Smooth muscle cell (in vitro differentiated cells): ENCODE measurements at regions not wholly inside any gene's neighbourhood (a gene's known extent, or its start where the extent isn't known, plus 50 kb on each side); places are given as distances from the start of the nearest gene placed in this dataset.

ENCODE experiments used
- DNase-seq: peaks from one replicate; lab custom pipeline; 2025; ENCODE audit not compliant: unreplicated experiment; lab: John Stamatoyannopoulos, UW
- H2AFZ ChIP-seq: fragments of 200-600 bp; sonication (generic); 2 replicates; pipeline ENCODE4 v1.6.0; 2016; ENCODE audit warnings: antibody characterized with exemption, low read depth, mild to moderate bottlenecking
- H3F3A ChIP-seq: fragments of 200-600 bp; sonication (generic); 2 replicates; pipeline ENCODE4 v1.6.0; 2017; ENCODE audit warnings: antibody characterized with exemption, low read depth
- H3K27ac ChIP-seq: fragments of 200-600 bp; sonication (generic); 2 replicates; pipeline ENCODE4 v1.5.1; 2016; ENCODE audit warnings: low read depth, mild to moderate bottlenecking
- H3K27me3 ChIP-seq: fragments of 200-600 bp; sonication (generic); 2 replicates; pipeline ENCODE4 v1.6.1; 2016; ENCODE audit warnings: low read depth, mild to moderate bottlenecking
- H3K36me3 ChIP-seq: fragments of 200-600 bp; sonication (generic); 2 replicates; pipeline ENCODE4 v1.5.1; 2016; ENCODE audit warnings: low read depth
- H3K4me1 ChIP-seq: fragments of 200-600 bp; sonication (generic); 2 replicates; pipeline ENCODE4 v1.5.1; 2016; ENCODE audit warnings: low read depth
- H3K4me2 ChIP-seq: fragments of 200-600 bp; sonication (generic); 2 replicates; pipeline ENCODE4 v1.6.0; 2016; ENCODE audit warnings: mild to moderate bottlenecking
- H3K4me3 ChIP-seq: fragments of 200-600 bp; sonication (generic); 2 replicates; pipeline ENCODE4 v1.5.1; 2016; ENCODE audit warnings: mild to moderate bottlenecking
- H3K79me2 ChIP-seq: fragments of 200-600 bp; sonication (generic); 2 replicates; pipeline ENCODE4 v1.6.0; 2016; ENCODE audit warnings: low read depth, mild to moderate bottlenecking
- H3K9ac ChIP-seq: fragments of 200-600 bp; sonication (generic); 2 replicates; pipeline ENCODE4 v1.6.0; 2016; ENCODE audit warnings: low read depth
- H3K9me3 ChIP-seq: fragments of 200-600 bp; sonication (generic); replicated peaks from 2 replicates; pipeline ENCODE4 v1.5.1; 2016; ENCODE audit warnings: low read depth
- H4K20me1 ChIP-seq: fragments of 200-600 bp; sonication (generic); 2 replicates; pipeline ENCODE4 v1.6.0; 2016; ENCODE audit warnings: low read depth
- WGBS: methylation state at CpG from one replicate; pipeline ENCODE4 v1.1.7; 2016; ENCODE audit warnings: low lambda C conversion rate; 5-methylcytosine and 5-hydroxymethylcytosine counted together
- TF ChIP-seq, protein P1 (sequence below): fragments of 200-600 bp; sonication (generic); IDR thresholded peaks from 2 replicates; pipeline ENCODE4 v1.5.1; 2017; ENCODE audit warnings: borderline replicate concordance, mild to moderate bottlenecking, antibody characterized with exemption; ENCODE audit not compliant: insufficient read depth, poor library complexity, severe bottlenecking

DNA sequence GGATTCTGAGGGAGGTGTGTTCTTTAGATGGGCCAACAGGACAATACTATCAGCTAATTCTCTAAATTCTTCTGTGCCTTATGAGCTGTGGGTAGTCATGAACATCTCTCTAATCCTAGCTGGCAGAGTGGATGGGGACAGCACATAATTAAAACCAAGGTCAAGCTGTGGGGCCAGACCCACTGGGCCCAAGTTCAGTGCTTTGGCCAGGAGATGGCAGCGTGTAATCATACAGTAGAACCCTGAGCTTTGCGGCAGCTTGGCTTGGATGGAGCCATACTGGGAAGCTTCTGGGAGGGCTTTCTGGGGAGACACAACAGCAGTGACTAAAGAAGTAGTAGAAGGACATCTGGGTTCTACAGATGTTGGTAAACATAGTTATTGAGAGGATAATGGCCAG, 140.3 kb upstream of the CXCL13 start:
- H3K4me1 ChIP-seq, result no peaks in the 10 kb centered on the region
- WGBS, result 67% methylated on average over 2 of the region's 2 CpGs
- H3K79me2 ChIP-seq, result no peaks in the 10 kb centered on the region
- H3K4me3 ChIP-seq, result no peak overlapping the region
- TF ChIP-seq, protein P1, sequence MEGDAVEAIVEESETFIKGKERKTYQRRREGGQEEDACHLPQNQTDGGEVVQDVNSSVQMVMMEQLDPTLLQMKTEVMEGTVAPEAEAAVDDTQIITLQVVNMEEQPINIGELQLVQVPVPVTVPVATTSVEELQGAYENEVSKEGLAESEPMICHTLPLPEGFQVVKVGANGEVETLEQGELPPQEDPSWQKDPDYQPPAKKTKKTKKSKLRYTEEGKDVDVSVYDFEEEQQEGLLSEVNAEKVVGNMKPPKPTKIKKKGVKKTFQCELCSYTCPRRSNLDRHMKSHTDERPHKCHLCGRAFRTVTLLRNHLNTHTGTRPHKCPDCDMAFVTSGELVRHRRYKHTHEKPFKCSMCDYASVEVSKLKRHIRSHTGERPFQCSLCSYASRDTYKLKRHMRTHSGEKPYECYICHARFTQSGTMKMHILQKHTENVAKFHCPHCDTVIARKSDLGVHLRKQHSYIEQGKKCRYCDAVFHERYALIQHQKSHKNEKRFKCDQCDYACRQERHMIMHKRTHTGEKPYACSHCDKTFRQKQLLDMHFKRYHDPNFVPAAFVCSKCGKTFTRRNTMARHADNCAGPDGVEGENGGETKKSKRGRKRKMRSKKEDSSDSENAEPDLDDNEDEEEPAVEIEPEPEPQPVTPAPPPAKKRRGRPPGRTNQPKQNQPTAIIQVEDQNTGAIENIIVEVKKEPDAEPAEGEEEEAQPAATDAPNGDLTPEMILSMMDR, result peak; percentile 40
- H3F3A ChIP-seq, result no peaks in the 10 kb centered on the region
- H3K27ac ChIP-seq, result no peak overlapping the region
- H4K20me1 ChIP-seq, result no peaks in the 10 kb centered on the region
- DNase-seq, result no peak
- H3K4me2 ChIP-seq, result no peak overlapping the region
- H3K9me3 ChIP-seq, result no peaks in the 10 kb centered on the region
- H3K9ac ChIP-seq, result no peak overlapping the region
- H3K36me3 ChIP-seq, result no peaks in the 10 kb centered on the region
- H3K27me3 ChIP-seq, result peaks cover 2% of the 10 kb centered on the region
- H2AFZ ChIP-seq, result no peak overlapping the region

DNA sequence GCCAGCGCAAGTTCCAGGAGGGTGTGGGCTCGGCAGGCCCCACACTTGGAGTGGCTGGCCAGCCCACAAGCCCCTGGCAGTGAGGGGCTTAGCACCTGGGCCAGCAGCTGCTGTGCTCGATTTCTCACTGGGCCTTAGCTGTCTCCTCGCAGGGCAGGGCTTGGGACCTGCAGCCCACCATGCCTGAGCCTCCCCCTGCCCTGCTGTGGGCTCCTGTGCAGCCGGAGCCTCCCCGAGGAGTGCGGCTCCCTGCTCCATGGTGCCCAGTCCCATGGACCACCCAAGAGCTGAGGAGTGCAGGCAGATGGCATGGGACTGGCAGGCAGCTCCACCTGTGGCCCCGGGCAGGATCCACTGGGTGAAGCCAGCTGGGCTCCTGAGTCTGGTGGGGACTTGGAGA, 139.2 kb upstream of the CXCL13 start:
- Histone ChIP-seq H3K27me3 (peaks cover under 1% of the 10 kb centered on the region), H3K9ac (no peak overlapping the region), H3K36me3 (no peaks in the 10 kb centered on the region), H4K20me1 (no peaks in the 10 kb centered on the region), H3K9me3 (no peaks in the 10 kb centered on the region), H3K4me3 (no peak overlapping the region), H3K4me1 (no peaks in the 10 kb centered on the region), H3K4me2 (no peak overlapping the region), H3F3A (no peaks in the 10 kb centered on the region), H3K27ac (no peak overlapping the region), H2AFZ (no peak overlapping the region), H3K79me2 (no peaks in the 10 kb centered on the region)
- 89% methylated on average over 8 of the region's 8 CpGs for WGBS
- DNase-seq, result no peak
- TF ChIP-seq, protein P1, result no peak

DNA sequence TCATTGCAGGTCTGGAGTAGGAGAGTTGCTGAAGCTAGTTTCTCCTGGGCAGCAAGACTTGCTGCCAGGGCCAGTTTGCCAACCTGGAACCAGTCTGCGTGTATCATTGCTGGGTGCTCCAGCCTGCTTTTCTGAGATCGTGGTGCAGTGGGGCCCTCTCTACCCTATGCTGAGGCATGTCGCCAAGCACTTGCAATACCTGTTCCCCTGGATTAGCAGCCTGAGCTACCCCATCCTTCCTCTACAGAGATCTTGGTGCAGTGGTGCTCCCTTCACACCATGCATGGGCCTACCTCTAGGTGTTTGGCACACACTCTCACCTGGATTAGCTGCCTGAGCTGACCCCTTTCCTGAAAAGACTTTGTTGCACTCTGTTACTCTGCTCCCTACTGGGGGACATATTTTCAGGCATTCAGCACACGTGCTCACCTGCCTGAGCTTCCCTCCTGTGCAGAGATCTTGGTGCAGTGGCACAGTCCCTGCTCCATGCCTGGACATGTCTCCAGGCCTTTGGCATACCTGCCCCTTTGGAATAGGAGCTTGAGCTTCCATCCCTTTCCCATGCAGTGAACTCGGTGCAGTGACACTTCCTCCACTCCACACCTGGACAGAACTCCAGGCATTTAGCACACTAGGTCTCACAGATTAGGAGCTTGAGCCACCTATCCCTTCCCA, 133.7 kb upstream of the CXCL13 start:
- TF ChIP-seq, protein P1, result no peak
- H3K36me3 ChIP-seq, result no peaks in the 10 kb centered on the region
- peaks cover 24% of the 10 kb centered on the region for H3K27me3 ChIP-seq
- H3K79me2 ChIP-seq, result no peaks in the 10 kb centered on the region
- no peak for DNase-seq
- no peaks in the 10 kb centered on the region for H3K9me3 ChIP-seq
- H3K4me1 ChIP-seq, result no peaks in the 10 kb centered on the region
- no peak overlapping the region for H3K9ac ChIP-seq
- H4K20me1 ChIP-seq, result no peaks in the 10 kb centered on the region
- H3K27ac ChIP-seq, result no peak overlapping the region
- 85% methylated on average over 5 of the region's 5 CpGs for WGBS
- no peak overlapping the region for H2AFZ ChIP-seq
- H3F3A ChIP-seq, result no peaks in the 10 kb centered on the region
- H3K4me3 ChIP-seq, result no peak overlapping the region
- no peak overlapping the region for H3K4me2 ChIP-seq

- TF ChIP-seq, protein P1, result peak; percentile 34
Observed at GRCh38 chr4:77473509-77473908, 132.1 kb upstream of the CXCL13 start.

More at GRCh38 chr4:77473509-77473908, 132.1 kb upstream of the CXCL13 start:
- Histone ChIP-seq H2AFZ (no peak overlapping the region), H4K20me1 (no peaks in the 10 kb centered on the region), H3K9ac (no peak overlapping the region), H3K9me3 (no peaks in the 10 kb centered on the region), H3K4me1 (no peaks in the 10 kb centered on the region), H3K4me2 (no peak overlapping the region), H3K4me3 (no peak overlapping the region), H3K36me3 (no peaks in the 10 kb centered on the region), H3K79me2 (no peaks in the 10 kb centered on the region), H3F3A (no peaks in the 10 kb centered on the region), H3K27ac (no peak overlapping the region), H3K27me3 (peaks cover 24% of the 10 kb centered on the region)
- DNase-seq, result no peak
- WGBS, result 25% methylated on average over 1 of the region's 1 CpG
